GM12892 (cell line): ENCODE measurements at regions not wholly inside any gene's neighbourhood (a gene's known extent, or its start where the extent isn't known, plus 50 kb on each side); places are given as distances from the start of the nearest gene placed in this dataset.

Experiments
- POLR2A ChIP-seq: IDR thresholded peaks from 2 replicates; pipeline ENCODE4 v1.6.1; 2011; ENCODE audit warnings: low read depth, low read length, control low read depth
- POLR2AphosphoS5 ChIP-seq: IDR thresholded peaks from 2 replicates; pipeline ENCODE4 v1.6.1; 2011; ENCODE audit warnings: low read depth, low read length, control low read depth

DNA sequence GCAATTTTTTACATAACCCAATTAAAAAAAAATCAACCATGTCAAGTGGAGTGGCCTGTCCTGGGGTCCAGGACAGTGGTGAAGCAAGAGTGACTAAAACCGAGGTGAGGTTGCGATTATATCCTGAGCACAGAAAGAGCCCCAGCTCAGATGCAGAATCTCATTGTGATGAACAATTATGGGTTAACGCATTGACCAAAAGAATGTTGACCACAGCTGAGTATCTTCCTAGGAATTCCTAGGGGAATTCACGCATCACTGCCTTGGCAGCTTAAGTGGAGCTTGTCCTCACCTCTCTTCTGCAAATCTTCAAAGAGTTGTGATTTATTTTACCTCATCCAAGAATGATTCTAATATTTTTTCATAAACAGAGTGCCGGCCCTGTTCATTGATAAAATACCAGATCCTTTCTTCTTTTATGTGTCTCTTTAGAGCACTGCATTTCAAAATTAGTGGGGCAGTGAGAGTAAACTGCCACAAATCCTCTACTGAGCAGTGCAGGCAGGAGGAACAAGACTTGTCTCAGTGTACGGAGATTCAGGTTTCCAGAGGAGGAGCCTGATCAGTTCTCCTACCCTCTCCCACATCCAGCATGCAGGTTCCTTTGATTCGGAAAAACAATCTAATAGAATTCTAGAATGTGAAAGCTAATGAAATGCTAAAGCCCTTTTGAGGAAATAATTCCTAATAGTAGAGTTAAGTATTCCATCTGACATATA is 60.1 kb upstream of the ZNF184 start:
- no peak for TF ChIP-seq POLR2A
- no peak for TF ChIP-seq POLR2AphosphoS5
